KMS-11 (cell line): ENCODE measurements at regions not wholly inside any gene's neighbourhood (a gene's known extent, or its start where the extent isn't known, plus 50 kb on each side); places are given as distances from the start of the nearest gene placed in this dataset.

Experiments
- H2AFZ ChIP-seq: fragments of 200-600 bp; sonication (generic); 2 replicates; pipeline ENCODE4 v1.6.1; 2016; ENCODE audit warnings: antibody characterized with exemption, mixed run types, low read depth
- H3K27ac ChIP-seq: fragments of 200-600 bp; sonication (generic); 2 replicates; pipeline ENCODE4 v1.6.1; 2016; ENCODE audit warnings: mild to moderate bottlenecking, mixed run types
- H3K27me3 ChIP-seq: fragments of 200-600 bp; sonication (generic); 2 replicates; pipeline ENCODE4 v1.6.1; 2017; ENCODE audit warnings: mild to moderate bottlenecking, low read depth, mixed run types, moderate library complexity; ENCODE audit not compliant: insufficient read depth
- H3K36me3 ChIP-seq: fragments of 200-600 bp; sonication (generic); 2 replicates; pipeline ENCODE4 v1.6.1; 2017; ENCODE audit warnings: mild to moderate bottlenecking, mixed run types; ENCODE audit not compliant: insufficient read depth
- H3K4me1 ChIP-seq: fragments of 200-600 bp; sonication (generic); 2 replicates; pipeline ENCODE4 v1.6.1; 2016; ENCODE audit warnings: mild to moderate bottlenecking, low read depth, mixed run types; ENCODE audit not compliant: poor library complexity, severe bottlenecking
- H3K4me2 ChIP-seq: fragments of 200-600 bp; sonication (generic); 2 replicates; pipeline ENCODE4 v1.7.0; 2016; ENCODE audit warnings: mild to moderate bottlenecking, mixed run types
- H3K4me3 ChIP-seq: fragments of 200-600 bp; sonication (generic); IDR thresholded peaks from 2 replicates; pipeline ENCODE4 v1.6.1; 2017; ENCODE audit warnings: low read depth, low read length, mixed read lengths; ENCODE audit not compliant: insufficient read depth
- H3K79me2 ChIP-seq: fragments of 200-600 bp; sonication (generic); 2 replicates; pipeline ENCODE4 v1.6.1; 2016; ENCODE audit warnings: low read depth, mixed run types; ENCODE audit not compliant: insufficient read depth
- H3K9ac ChIP-seq: fragments of 200-600 bp; sonication (generic); 2 replicates; pipeline ENCODE4 v1.6.1; 2016; ENCODE audit warnings: mild to moderate bottlenecking, mixed run types
- H4K20me1 ChIP-seq: fragments of 200-600 bp; sonication (generic); 2 replicates; pipeline ENCODE4 v1.6.1; 2016; ENCODE audit warnings: mild to moderate bottlenecking, mixed run types; ENCODE audit not compliant: insufficient read depth
- CTCF ChIP-seq: fragments of 200-600 bp; sonication (generic); conservative IDR thresholded peaks from 2 replicates; pipeline ENCODE4 v1.6.1; 2017; ENCODE audit warnings: low read depth, mild to moderate bottlenecking, antibody characterized with exemption, low read length, moderate library complexity, mixed read lengths

- Histone ChIP-seq H3K4me2 (no peak overlapping the region), H3K4me3 (no peak overlapping the region), H3K79me2 (no peaks in the 10 kb centered on the region), H3K27me3 (no peaks in the 10 kb centered on the region), H3K9ac (no peak overlapping the region), H3K36me3 (no peaks in the 10 kb centered on the region), H4K20me1 (no peaks in the 10 kb centered on the region), H2AFZ (no peak overlapping the region), H3K4me1 (no peaks in the 10 kb centered on the region), H3K27ac (no peak overlapping the region)
- no peak for TF ChIP-seq CTCF
These were observed 288.6 kb downstream of the OXSM start for GRCh38 chr3:26078539-26078938.

- no peaks in the 10 kb centered on the region for H3K4me1 ChIP-seq
- no peaks in the 10 kb centered on the region for H4K20me1 ChIP-seq
- no peak for TF ChIP-seq CTCF
These were observed 291.3 kb downstream of the OXSM start for GRCh38 chr3:26081166-26081565.

GRCh38 chr3:26081806-26082205 lies 291.9 kb downstream of the OXSM start:
- H3K27ac ChIP-seq, result no peak overlapping the region
- no peaks in the 10 kb centered on the region for H3K27me3 ChIP-seq
- no peak overlapping the region for H2AFZ ChIP-seq
- no peaks in the 10 kb centered on the region for H3K36me3 ChIP-seq
- H4K20me1 ChIP-seq, result no peaks in the 10 kb centered on the region
- TF ChIP-seq CTCF, result no peak
- H3K4me1 ChIP-seq, result no peaks in the 10 kb centered on the region
- H3K79me2 ChIP-seq, result no peaks in the 10 kb centered on the region
- no peak overlapping the region for H3K4me3 ChIP-seq
- H3K9ac ChIP-seq, result no peak overlapping the region
- H3K4me2 ChIP-seq, result no peak overlapping the region

More at GRCh38 chr3:26081166-26081565, 291.3 kb downstream of the OXSM start:
- no peaks in the 10 kb centered on the region for H3K79me2 ChIP-seq
- no peaks in the 10 kb centered on the region for H3K36me3 ChIP-seq
- no peak overlapping the region for H3K4me3 ChIP-seq
- H3K27me3 ChIP-seq, result no peaks in the 10 kb centered on the region
- no peak overlapping the region for H3K27ac ChIP-seq
- no peak overlapping the region for H2AFZ ChIP-seq
- H3K9ac ChIP-seq, result no peak overlapping the region
- no peak overlapping the region for H3K4me2 ChIP-seq

GRCh38 chr3:26082911-26083310 lies 293.0 kb downstream of the OXSM start:
- H3K36me3 ChIP-seq, result no peaks in the 10 kb centered on the region
- H3K27me3 ChIP-seq, result no peaks in the 10 kb centered on the region
- H2AFZ ChIP-seq, result no peak overlapping the region
- no peaks in the 10 kb centered on the region for H3K79me2 ChIP-seq
- no peak for TF ChIP-seq CTCF
- H3K9ac ChIP-seq, result no peak overlapping the region
- H3K27ac ChIP-seq, result no peak overlapping the region
- no peaks in the 10 kb centered on the region for H3K4me1 ChIP-seq
- no peak overlapping the region for H3K4me3 ChIP-seq
- no peaks in the 10 kb centered on the region for H4K20me1 ChIP-seq
- no peak overlapping the region for H3K4me2 ChIP-seq
